Ishikawa (cell line): ENCODE measurements at regions not wholly inside any gene's neighbourhood (a gene's known extent, or its start where the extent isn't known, plus 50 kb on each side); places are given as distances from the start of the nearest gene placed in this dataset.
A peak's percentile ranks its signal among the peaks of the same experiment; 100 is the strongest.

Experiments used
- CEBPB ChIP-seq: IDR thresholded peaks from 2 replicates; pipeline ENCODE4 v1.6.1; 2012
- CREB1 ChIP-seq: IDR thresholded peaks from 2 replicates; pipeline ENCODE4 v1.6.1; 2012; ENCODE audit warnings: low read depth
- EGR1 ChIP-seq: IDR thresholded peaks from 2 replicates; pipeline ENCODE4 v1.6.1; 2012
- EP300 ChIP-seq: IDR thresholded peaks from 2 replicates; pipeline ENCODE4 v1.6.1; 2012; ENCODE audit warnings: borderline replicate concordance
- FOXM1 ChIP-seq: IDR thresholded peaks from 2 replicates; pipeline ENCODE4 v1.6.1; 2012; ENCODE audit warnings: low read depth, borderline replicate concordance
- MAX ChIP-seq: IDR thresholded peaks from 2 replicates; pipeline ENCODE4 v1.6.1; 2012
- NFIC ChIP-seq: IDR thresholded peaks from 2 replicates; pipeline ENCODE4 v1.6.1; 2012
- RAD21 ChIP-seq: IDR thresholded peaks from 2 replicates; pipeline ENCODE4 v1.6.1; 2012; ENCODE audit warnings: low read depth
- REST ChIP-seq: IDR thresholded peaks from 2 replicates; pipeline ENCODE4 v1.6.1; 2012; ENCODE audit warnings: low read depth, mild to moderate bottlenecking
- TAF1 ChIP-seq: IDR thresholded peaks from 2 replicates; pipeline ENCODE4 v1.6.1; 2012; ENCODE audit warnings: low read depth, mild to moderate bottlenecking
- TCF12 ChIP-seq: IDR thresholded peaks from 2 replicates; pipeline ENCODE4 v1.6.1; 2012; ENCODE audit warnings: low read depth
- TEAD4 ChIP-seq: IDR thresholded peaks from 2 replicates; pipeline ENCODE4 v1.6.1; 2012
- USF1 ChIP-seq: IDR thresholded peaks from 2 replicates; pipeline ENCODE4 v1.6.1; 2012
- YY1 ChIP-seq: IDR thresholded peaks from 2 replicates; pipeline ENCODE4 v1.6.1; 2012; ENCODE audit warnings: low read depth
- ZBTB7A ChIP-seq: IDR thresholded peaks from 2 replicates; pipeline ENCODE4 v1.6.1; 2012; ENCODE audit warnings: low read depth

- no peak for TF ChIP-seq RAD21
- TF ChIP-seq REST = no peak
- TF ChIP-seq ZBTB7A = no peak
- no peak for TF ChIP-seq TEAD4
- TF ChIP-seq NFIC = no peak
- no peak for TF ChIP-seq FOXM1
- no peak for TF ChIP-seq EP300
- no peak for TF ChIP-seq USF1
- no peak for TF ChIP-seq YY1
- no peak for TF ChIP-seq MAX
- TF ChIP-seq TCF12 = no peak
- TF ChIP-seq CEBPB = no peak
- TF ChIP-seq CREB1 = no peak
- TF ChIP-seq TAF1 = no peak
- no peak for TF ChIP-seq EGR1
Observed at GRCh38 chr4:4704267-4704666, 155.2 kb upstream of the MSX1 start.

GRCh38 chr4:4697584-4697983 is 155.7 kb upstream of the STX18 start:
- TF ChIP-seq FOXM1 = no peak
- TF ChIP-seq TCF12 = no peak
- TF ChIP-seq EP300 = no peak
- TF ChIP-seq YY1 = no peak
- no peak for TF ChIP-seq RAD21

GRCh38 chr4:4696530-4696929 is 154.7 kb upstream of the STX18 start:
- TF ChIP-seq TCF12 (no peak), CREB1 (no peak), TEAD4 (no peak), ZBTB7A (no peak), EGR1 (no peak), EP300 (no peak), MAX (no peak), TAF1 (no peak)

GRCh38 chr4:4695497-4695896 is 153.6 kb upstream of the STX18 start:
- no peak for TF ChIP-seq ZBTB7A
- TF ChIP-seq MAX = no peak
- TF ChIP-seq TEAD4 = no peak
- no peak for TF ChIP-seq TCF12
- TF ChIP-seq USF1 = no peak
- TF ChIP-seq REST = no peak
- TF ChIP-seq EP300 = no peak
- no peak for TF ChIP-seq EGR1
- TF ChIP-seq NFIC = no peak

- TF ChIP-seq EGR1 = no peak
- no peak for TF ChIP-seq RAD21
- no peak for TF ChIP-seq YY1
- TF ChIP-seq TAF1 = no peak
- no peak for TF ChIP-seq MAX
- TF ChIP-seq USF1 = no peak
- TF ChIP-seq TEAD4 = no peak
- TF ChIP-seq FOXM1 = no peak
- no peak for TF ChIP-seq CEBPB
- no peak for TF ChIP-seq NFIC
- TF ChIP-seq EP300 = no peak
Observed at GRCh38 chr4:4694827-4695226, 153.0 kb upstream of the STX18 start.

GRCh38 chr4:4694296-4694772 is 152.5 kb upstream of the STX18 start:
- TF ChIP-seq RAD21 = peak; percentile 41
- TF ChIP-seq YY1 = no peak
